Endodermal cell (in vitro differentiated cells): ENCODE measurements at regions not wholly inside any gene's neighbourhood (a gene's known extent, or its start where the extent isn't known, plus 50 kb on each side); places are given as distances from the start of the nearest gene placed in this dataset. TPM values are rescaled to one million over a fixed set of nuclear protein-coding genes. Genes with fewer than 3 reads are reported as not detected.
"Not testable (repeated sequence)": the region's sequence is repeated elsewhere in the genome, so short reads cannot be mapped to it uniquely, and the experiment has no call there.

ENCODE experiments used
- DNase-seq: peaks from one replicate; pipeline ENCODE4 v3.0.0-alpha.2; 2017
- H3K27ac ChIP-seq: 2 replicates; pipeline ENCODE4 v1.5.1; 2013; ENCODE audit warnings: mild to moderate bottlenecking, low read depth, low read length, moderate library complexity
- H3K27me3 ChIP-seq: 2 replicates; pipeline ENCODE4 v1.6.1; 2013; ENCODE audit warnings: mild to moderate bottlenecking, low read length, moderate library complexity; ENCODE audit not compliant: insufficient read depth, control insufficient read depth, poor library complexity, severe bottlenecking
- H3K36me3 ChIP-seq: 2 replicates; pipeline ENCODE4 v1.7.0; 2013; ENCODE audit warnings: mild to moderate bottlenecking, low read length, moderate library complexity; ENCODE audit not compliant: control insufficient read depth, insufficient read depth
- H3K4me1 ChIP-seq: one replicate; pipeline ENCODE4 v1.7.0; 2013; ENCODE audit warnings: low read length; ENCODE audit not compliant: control insufficient read depth, insufficient read depth
- H3K4me3 ChIP-seq: 2 replicates; pipeline ENCODE4 v1.5.1; 2013; ENCODE audit warnings: mild to moderate bottlenecking, low read length, moderate library complexity
- H3K9ac ChIP-seq: 2 replicates; pipeline ENCODE4 v1.6.1; 2013; ENCODE audit warnings: mild to moderate bottlenecking, low read length, moderate library complexity; ENCODE audit not compliant: poor library complexity, severe bottlenecking; ENCODE audit errors: extremely low read depth
- H3K9me3 ChIP-seq: 2 replicates; pipeline ENCODE4 v1.6.1; 2013; ENCODE audit warnings: mild to moderate bottlenecking, low read length, moderate library complexity; ENCODE audit not compliant: control insufficient read depth
- H3K27ac Mint-ChIP-seq: 2 replicates; pipeline ENCODE4 v1.8.0; 2020; ENCODE audit warnings: mixed read lengths
- H3K27me3 Mint-ChIP-seq: 2 replicates; pipeline ENCODE4 v1.8.0; 2021; ENCODE audit warnings: mild to moderate bottlenecking, mixed read lengths; ENCODE audit not compliant: insufficient read depth
- H3K36me3 Mint-ChIP-seq: 2 replicates; pipeline ENCODE4 v1.8.0; 2020; ENCODE audit warnings: low read depth, mixed read lengths
- H3K4me1 Mint-ChIP-seq: 2 replicates; pipeline ENCODE4 v1.8.0; 2020; ENCODE audit warnings: mixed read lengths
- H3K4me3 Mint-ChIP-seq: 2 replicates; pipeline ENCODE4 v1.8.0; 2020; ENCODE audit warnings: mild to moderate bottlenecking, moderate library complexity, mixed read lengths
- H3K9me3 Mint-ChIP-seq: 2 replicates; pipeline ENCODE4 v1.8.0; 2020; ENCODE audit warnings: mild to moderate bottlenecking, mixed read lengths
- WGBS, 2 experiments: methylation state at CpG; one replicate each; pipeline versions ENCODE4 v1.1.5 to v1.1.7; 2013; ENCODE audit warnings: missing lambda C conversion rate in 2 of 2, mixed read lengths in 1 of 2; ENCODE audit not compliant: insufficient coverage in 1 of 2, insufficient read length in 1 of 2; 5-methylcytosine and 5-hydroxymethylcytosine counted together
- microRNA-seq: library from miRNA; unstranded; fragments of <30 nt; microRNA quantifications from one replicate; pipeline ENCODE4 v1.2.0, GENCODE V29; 2020; ENCODE audit warnings: borderline microRNAs expressed

- H3K4me1 Mint-ChIP-seq, H3K4me3 ChIP-seq, H3K27ac ChIP-seq, H3K27me3 ChIP-seq, DNase-seq, H3K4me3 Mint-ChIP-seq, H3K36me3 Mint-ChIP-seq, H3K36me3 ChIP-seq, H3K4me1 ChIP-seq, H3K27ac Mint-ChIP-seq, H3K9me3 ChIP-seq, H3K27me3 Mint-ChIP-seq, H3K9me3 Mint-ChIP-seq, H3K9ac ChIP-seq: not testable (repeated sequence)
- WGBS, 2 experiments: no CpG with 5 or more reads among the region's 4 CpGs
Observed at GRCh38 chr1:148210166-148210565, 58.1 kb upstream of the NBPF11 start.

- not testable (repeated sequence) for H3K36me3 Mint-ChIP-seq, H3K27me3 Mint-ChIP-seq, H3K4me1 ChIP-seq, H3K9me3 Mint-ChIP-seq, H3K4me3 Mint-ChIP-seq, H3K9me3 ChIP-seq, H3K27ac ChIP-seq, H3K4me3 ChIP-seq, H3K36me3 ChIP-seq, DNase-seq, H3K4me1 Mint-ChIP-seq, H3K27me3 ChIP-seq, H3K9ac ChIP-seq, H3K27ac Mint-ChIP-seq
- WGBS, 2 experiments: no CpG with 5 or more reads among the region's 6 CpGs
Observed at GRCh38 chr1:148202013-148202412, 49.9 kb upstream of the NBPF11 start.

Small RNAs in the stretch of these regions (microRNA-seq; reads per million reads assigned to microRNA genes)
- not detected for gene MIR5087
- not detected for gene MIR6077
